Transverse colon (tissue), 4 donors: ENCODE measurements at regions not wholly inside any gene's neighbourhood (a gene's known extent, or its start where the extent isn't known, plus 50 kb on each side); places are given as distances from the start of the nearest gene placed in this dataset.

Experiments
- EP300 ChIP-seq: sonication (generic); formaldehyde crosslinking; IDR thresholded peaks from one replicate; pipeline ENCODE4 v1.6.1; 2017; ENCODE audit warnings: antibody characterized with exemption, low read depth
- POLR2A ChIP-seq: fragments of 450-650 bp; IDR thresholded peaks from one replicate; pipeline ENCODE4 v1.6.1; 2016; ENCODE audit warnings: antibody characterized with exemption, mild to moderate bottlenecking, moderate library complexity
- POLR2AphosphoS5 ChIP-seq, 3 donors: sonication (generic); formaldehyde crosslinking; IDR thresholded peaks; one replicate each; pipeline ENCODE4 v1.6.1; 2016; ENCODE audit warnings: antibody characterized with exemption in 3 of 3
- TF ChIP-seq, protein P1 (sequence below), 5 experiments: fragments of 200-600 bp in 3 of 5; fragments of 450-650 bp in 2 of 5; sonication (generic) in 3 of 5; IDR thresholded peaks; 1 replicate in 2 of 5; 2 replicates in 3 of 5; pipeline ENCODE4 v1.5.1; 2016 to 2017; ENCODE audit warnings: antibody characterized with exemption in 5 of 5, inconsistent platforms in 3 of 5, mild to moderate bottlenecking in 2 of 5, moderate library complexity in 1 of 5

DNA sequence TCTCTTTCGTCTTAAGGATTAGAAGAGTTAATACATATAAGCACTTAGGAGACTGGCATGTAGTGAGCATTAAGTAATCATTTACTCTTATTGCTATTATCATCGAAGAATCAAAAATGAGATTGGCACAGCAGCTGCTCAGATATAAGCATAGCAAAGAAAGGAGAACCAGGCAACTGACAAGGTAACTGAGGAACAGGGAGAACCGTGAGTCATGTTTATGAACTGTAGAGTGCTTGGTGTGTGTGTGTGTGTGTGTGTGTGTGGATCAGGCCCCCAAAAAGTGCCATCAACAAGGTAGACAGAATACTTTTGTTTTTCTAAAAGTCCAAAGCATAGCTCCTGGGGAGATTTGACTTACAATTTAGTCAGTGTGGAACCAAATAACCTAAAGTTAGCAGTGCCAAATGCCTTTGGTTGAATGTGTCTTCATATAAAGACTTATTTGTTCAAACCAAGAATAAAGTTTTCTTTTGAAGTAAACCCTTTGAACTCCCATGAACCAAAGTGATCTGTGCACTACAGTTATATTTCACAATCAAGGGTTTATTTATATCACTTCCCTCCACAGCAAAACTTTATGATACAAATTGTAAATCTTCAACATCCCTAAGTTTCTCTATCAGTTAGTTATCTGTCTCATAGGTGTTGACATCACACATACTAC, 660.6 kb downstream of the NYAP2 start:
- TF ChIP-seq, protein P1, sequence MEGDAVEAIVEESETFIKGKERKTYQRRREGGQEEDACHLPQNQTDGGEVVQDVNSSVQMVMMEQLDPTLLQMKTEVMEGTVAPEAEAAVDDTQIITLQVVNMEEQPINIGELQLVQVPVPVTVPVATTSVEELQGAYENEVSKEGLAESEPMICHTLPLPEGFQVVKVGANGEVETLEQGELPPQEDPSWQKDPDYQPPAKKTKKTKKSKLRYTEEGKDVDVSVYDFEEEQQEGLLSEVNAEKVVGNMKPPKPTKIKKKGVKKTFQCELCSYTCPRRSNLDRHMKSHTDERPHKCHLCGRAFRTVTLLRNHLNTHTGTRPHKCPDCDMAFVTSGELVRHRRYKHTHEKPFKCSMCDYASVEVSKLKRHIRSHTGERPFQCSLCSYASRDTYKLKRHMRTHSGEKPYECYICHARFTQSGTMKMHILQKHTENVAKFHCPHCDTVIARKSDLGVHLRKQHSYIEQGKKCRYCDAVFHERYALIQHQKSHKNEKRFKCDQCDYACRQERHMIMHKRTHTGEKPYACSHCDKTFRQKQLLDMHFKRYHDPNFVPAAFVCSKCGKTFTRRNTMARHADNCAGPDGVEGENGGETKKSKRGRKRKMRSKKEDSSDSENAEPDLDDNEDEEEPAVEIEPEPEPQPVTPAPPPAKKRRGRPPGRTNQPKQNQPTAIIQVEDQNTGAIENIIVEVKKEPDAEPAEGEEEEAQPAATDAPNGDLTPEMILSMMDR (IDR thresholded peaks at IDR 0.05): no peak
- TF ChIP-seq POLR2A (no peak), POLR2AphosphoS5 (IDR thresholded peaks at IDR 0.05) (no peak), EP300 (no peak)
